ENCODE measurements at regions not wholly inside any gene's neighbourhood (a gene's known extent, or its start where the extent isn't known, plus 50 kb on each side); places are given as distances from the start of the nearest gene placed in this dataset.

DNA sequence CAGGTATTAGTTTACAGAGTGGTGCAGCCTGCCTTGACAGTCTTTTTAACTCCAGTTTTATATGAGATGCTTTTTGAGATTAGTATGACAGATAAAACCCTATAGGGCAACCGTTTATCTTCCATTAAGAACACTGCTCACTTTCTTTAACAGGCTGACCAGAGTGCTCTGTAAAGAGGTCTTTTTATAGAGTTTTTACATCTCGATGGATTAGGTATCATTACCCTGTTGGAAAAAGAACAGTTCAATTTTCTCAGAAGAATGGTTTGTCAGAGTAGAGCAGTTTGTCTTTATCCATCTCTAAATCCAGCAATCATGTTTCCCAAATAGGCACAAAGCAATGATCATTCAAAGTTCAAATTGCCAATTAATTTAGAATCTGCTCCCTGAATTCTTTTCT is 395.2 kb upstream of the ARGLU1 start:
- 55 to 70% methylated on average over 2 of the region's 2 CpGs for WGBS, 2 donors
- DNase-seq, result no peak
- no peaks in the 10 kb centered on the region for H3K4me1 ChIP-seq (ENCODE audit: control insufficient read depth in 5 of 5, insufficient read depth in 5 of 5, low read length in 5 of 5)
- no peak overlapping the region for H3K9ac ChIP-seq (ENCODE audit: insufficient read depth in 1 of 2, low read length in 2 of 2)
- no peaks in the 10 kb centered on the region for H3K9me3 ChIP-seq (ENCODE audit: control insufficient read depth in 4 of 4, insufficient read depth in 3 of 4, low read length in 3 of 4)
- no peaks in the 10 kb centered on the region for H3K27me3 ChIP-seq (ENCODE audit: control insufficient read depth in 3 of 3, insufficient read depth in 3 of 3, low read length in 2 of 3)
- ATAC-seq (ENCODE audit: insufficient read depth, low FRiP score), result no peak
- TF ChIP-seq, protein P1, sequence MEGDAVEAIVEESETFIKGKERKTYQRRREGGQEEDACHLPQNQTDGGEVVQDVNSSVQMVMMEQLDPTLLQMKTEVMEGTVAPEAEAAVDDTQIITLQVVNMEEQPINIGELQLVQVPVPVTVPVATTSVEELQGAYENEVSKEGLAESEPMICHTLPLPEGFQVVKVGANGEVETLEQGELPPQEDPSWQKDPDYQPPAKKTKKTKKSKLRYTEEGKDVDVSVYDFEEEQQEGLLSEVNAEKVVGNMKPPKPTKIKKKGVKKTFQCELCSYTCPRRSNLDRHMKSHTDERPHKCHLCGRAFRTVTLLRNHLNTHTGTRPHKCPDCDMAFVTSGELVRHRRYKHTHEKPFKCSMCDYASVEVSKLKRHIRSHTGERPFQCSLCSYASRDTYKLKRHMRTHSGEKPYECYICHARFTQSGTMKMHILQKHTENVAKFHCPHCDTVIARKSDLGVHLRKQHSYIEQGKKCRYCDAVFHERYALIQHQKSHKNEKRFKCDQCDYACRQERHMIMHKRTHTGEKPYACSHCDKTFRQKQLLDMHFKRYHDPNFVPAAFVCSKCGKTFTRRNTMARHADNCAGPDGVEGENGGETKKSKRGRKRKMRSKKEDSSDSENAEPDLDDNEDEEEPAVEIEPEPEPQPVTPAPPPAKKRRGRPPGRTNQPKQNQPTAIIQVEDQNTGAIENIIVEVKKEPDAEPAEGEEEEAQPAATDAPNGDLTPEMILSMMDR (IDR thresholded peaks at IDR 0.05; ENCODE audit: control extremely low read depth, extremely low read depth), result no peak
- no peak overlapping the region for H3K4me3 ChIP-seq
- no peaks in the 10 kb centered on the region for H3K36me3 ChIP-seq (ENCODE audit: control insufficient read depth in 4 of 4, insufficient read depth in 4 of 4, low read length in 4 of 4)
- H3K27ac ChIP-seq (ENCODE audit: low read depth in 1 of 2, low read length in 1 of 2), result no peak overlapping the region

DNA sequence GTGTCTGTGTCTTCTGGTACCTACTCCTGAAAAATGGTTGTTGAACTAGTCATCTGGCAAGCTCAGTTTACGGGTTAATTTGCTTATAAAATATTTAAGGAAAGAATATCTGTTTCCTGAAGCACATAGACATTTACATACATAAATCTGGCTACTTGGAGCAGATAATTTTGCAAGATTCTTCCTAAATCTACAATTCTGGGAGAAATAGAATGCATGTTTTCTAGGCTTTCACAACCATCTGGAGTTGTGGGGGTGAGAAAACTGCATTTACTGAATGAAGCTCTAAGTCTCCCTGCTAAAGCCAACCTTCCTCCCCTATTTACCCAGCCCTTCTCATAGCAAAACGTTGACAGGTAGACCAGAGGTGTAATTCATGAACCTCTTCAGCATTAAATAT is 393.7 kb upstream of the ARGLU1 start:
- H3K27me3 ChIP-seq (ENCODE audit: control insufficient read depth in 3 of 3, insufficient read depth in 3 of 3, low read length in 2 of 3), result no peaks in the 10 kb centered on the region
- WGBS, 2 donors, result 77 to 88% methylated on average over 2 of the region's 2 CpGs
- no peak overlapping the region for H3K9ac ChIP-seq (ENCODE audit: insufficient read depth in 1 of 2, low read length in 2 of 2)
- no peak for ATAC-seq (ENCODE audit: insufficient read depth, low FRiP score)
- no peaks in the 10 kb centered on the region for H3K36me3 ChIP-seq (ENCODE audit: control insufficient read depth in 4 of 4, insufficient read depth in 4 of 4, low read length in 4 of 4)
- H3K4me3 ChIP-seq, result no peak overlapping the region
- H3K27ac ChIP-seq (ENCODE audit: low read depth in 1 of 2, low read length in 1 of 2), result no peak overlapping the region
- no peaks in the 10 kb centered on the region for H3K4me1 ChIP-seq (ENCODE audit: control insufficient read depth in 5 of 5, insufficient read depth in 5 of 5, low read length in 5 of 5)
- TF ChIP-seq, protein P1 (IDR thresholded peaks at IDR 0.05; ENCODE audit: control extremely low read depth, extremely low read depth), result no peak
- H3K9me3 ChIP-seq (ENCODE audit: control insufficient read depth in 4 of 4, insufficient read depth in 3 of 4, low read length in 3 of 4), result no peaks in the 10 kb centered on the region
- DNase-seq, result no peak

DNA sequence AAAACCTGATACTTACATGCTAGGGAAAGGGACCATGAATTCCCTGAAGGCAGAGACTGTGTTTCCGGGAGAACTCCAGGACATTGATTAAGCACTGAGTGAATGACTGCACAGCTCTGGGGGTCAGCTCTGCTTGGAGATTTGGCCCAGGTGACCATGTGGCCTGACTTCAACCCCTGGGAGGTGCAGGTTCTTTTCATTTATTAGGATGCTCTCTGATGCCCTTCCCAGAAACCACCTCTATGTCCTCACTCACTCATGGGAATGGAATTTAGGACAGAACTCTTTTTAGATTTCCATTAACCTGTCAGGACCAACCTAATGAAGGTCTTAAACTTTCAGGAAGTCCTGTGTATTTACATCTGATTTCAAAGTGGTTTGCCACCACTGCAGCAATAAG is 393.3 kb upstream of the ARGLU1 start:
- DNase-seq (no peak), ATAC-seq (ENCODE audit: insufficient read depth, low FRiP score) (no peak)
- H3K36me3 ChIP-seq (ENCODE audit: control insufficient read depth in 4 of 4, insufficient read depth in 4 of 4, low read length in 4 of 4), result no peaks in the 10 kb centered on the region
- H3K27ac ChIP-seq (ENCODE audit: low read depth in 1 of 2, low read length in 1 of 2), result no peak overlapping the region
- H3K4me1 ChIP-seq (ENCODE audit: control insufficient read depth in 5 of 5, insufficient read depth in 5 of 5, low read length in 5 of 5), result no peaks in the 10 kb centered on the region
- no peaks in the 10 kb centered on the region for H3K27me3 ChIP-seq (ENCODE audit: control insufficient read depth in 3 of 3, insufficient read depth in 3 of 3, low read length in 2 of 3)
- H3K4me3 ChIP-seq, result no peak overlapping the region
- TF ChIP-seq, protein P1 (IDR thresholded peaks at IDR 0.05; ENCODE audit: control extremely low read depth, extremely low read depth), result no peak
- no peaks in the 10 kb centered on the region for H3K9me3 ChIP-seq (ENCODE audit: control insufficient read depth in 4 of 4, insufficient read depth in 3 of 4, low read length in 3 of 4)
- WGBS, 2 donors, result 91 to 95% methylated on average over 1 of the region's 1 CpG
- no peak overlapping the region for H3K9ac ChIP-seq (ENCODE audit: insufficient read depth in 1 of 2, low read length in 2 of 2)

DNA sequence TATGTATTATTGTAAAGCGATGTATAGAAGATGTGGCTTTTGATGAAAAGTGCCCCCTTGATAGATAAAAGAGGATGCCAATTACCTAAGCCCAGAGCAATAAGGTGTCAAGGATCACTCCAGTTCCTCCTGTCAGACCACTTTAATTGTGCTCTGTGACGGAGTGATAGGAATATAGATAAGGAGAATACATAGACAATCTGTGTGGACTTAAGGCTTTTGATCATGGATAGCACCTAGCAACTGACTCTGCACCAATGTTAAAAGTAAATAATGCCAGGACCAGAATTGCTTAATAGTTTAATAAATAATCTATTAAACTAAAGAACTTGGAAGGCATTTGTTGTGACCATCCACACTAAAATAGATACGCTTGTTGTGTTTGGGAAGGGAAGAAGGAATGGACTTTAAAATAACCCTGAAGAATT is 390.7 kb upstream of the ARGLU1 start:
- Histone ChIP-seq H3K27ac (ENCODE audit: low read depth in 1 of 2, low read length in 1 of 2) (no peak overlapping the region), H3K9me3 (ENCODE audit: control insufficient read depth in 4 of 4, insufficient read depth in 3 of 4, low read length in 3 of 4) (peaks cover 0 to 5% (median 2%) of the 10 kb centered on the region in 4 donors), H3K27me3 (ENCODE audit: control insufficient read depth in 3 of 3, insufficient read depth in 3 of 3, low read length in 2 of 3) (no peaks in the 10 kb centered on the region), H3K4me1 (ENCODE audit: control insufficient read depth in 5 of 5, insufficient read depth in 5 of 5, low read length in 5 of 5) (no peaks in the 10 kb centered on the region), H3K9ac (ENCODE audit: insufficient read depth in 1 of 2, low read length in 2 of 2) (no peak overlapping the region), H3K36me3 (ENCODE audit: control insufficient read depth in 4 of 4, insufficient read depth in 4 of 4, low read length in 4 of 4) (no peaks in the 10 kb centered on the region), H3K4me3 (no peak overlapping the region)
- no peak for DNase-seq
- ATAC-seq (ENCODE audit: insufficient read depth, low FRiP score), result no peak
- 77 to 90% methylated on average over 3 of the region's 3 CpGs for WGBS, 2 donors
- TF ChIP-seq, protein P1 (IDR thresholded peaks at IDR 0.05; ENCODE audit: control extremely low read depth, extremely low read depth), result no peak

Measured in lung (tissue), 11 donors.